ENCODE measurements at regions not wholly inside any gene's neighbourhood (a gene's known extent, or its start where the extent isn't known, plus 50 kb on each side); places are given as distances from the start of the nearest gene placed in this dataset.

GRCh38 chr11:70660059-70660888 lies 261.9 kb downstream of the CTTN start:
- Histone ChIP-seq H3K4me1 (ENCODE audit: control insufficient read depth in 2 of 2, insufficient read depth in 1 of 2, low read depth in 1 of 2, low read length in 2 of 2) (peaks cover 25 to 49% of the 10 kb centered on the region in 2 donors), H4K8ac (ENCODE audit: low read depth, low read length) (no peak overlapping the region), H2AFZ (ENCODE audit: low read length) (no peak overlapping the region), H2BK120ac (ENCODE audit: low read depth, low read length) (peak overlapping the region; percentile 9), H3K9me3 (replicated peaks in 1 of 2; ENCODE audit: control insufficient read depth in 2 of 2, insufficient read depth in 1 of 2, low read depth in 1 of 2, low read length in 2 of 2) (no peaks in the 10 kb centered on the region), H3K27ac (replicated peaks; ENCODE audit: low read length) (no peak overlapping the region), H3K79me1 (ENCODE audit: low read depth, low read length) (peaks cover 4% of the 10 kb centered on the region), H2AK5ac (ENCODE audit: low read depth, low read length) (peak overlapping the region; percentile 86), H3K4ac (ENCODE audit: low read length) (peak overlapping the region; percentile 45), H3K14ac (ENCODE audit: low read length) (peak overlapping the region; percentile 76), H3K27me3 (ENCODE audit: control insufficient read depth in 3 of 3, insufficient read depth in 3 of 3, low read depth in 1 of 3, low read length in 3 of 3) (no peaks in the 10 kb centered on the region), H3K23ac (ENCODE audit: low read depth, low read length, poor library complexity) (no peak overlapping the region), H3K4me3 (ENCODE audit: low read length in 2 of 2) (peak overlapping the region; percentile 5 to 54), H2BK12ac (ENCODE audit: low read length) (peak overlapping the region; percentile 50), H2BK5ac (ENCODE audit: low read length) (no peak overlapping the region), H3K18ac (ENCODE audit: low read length) (peak overlapping the region; percentile 82), H4K91ac (ENCODE audit: low read depth, low read length, poor library complexity) (no peak overlapping the region), H3K9ac (ENCODE audit: low read depth, low read length, poor library complexity) (no peak overlapping the region), H2BK15ac (ENCODE audit: low read length) (peak overlapping the region; percentile 66), H3K36me3 (replicated peaks in 1 of 2; ENCODE audit: control insufficient read depth in 2 of 2, insufficient read depth in 2 of 2, low read length in 2 of 2) (peaks cover 0 to 21% of the 10 kb centered on the region in 2 donors), H3K4me2 (ENCODE audit: insufficient read depth, low read length, poor library complexity, severe bottlenecking) (no peak overlapping the region)
- WGBS, 2 donors (ENCODE audit: extremely low coverage in 2 of 2, insufficient read length in 2 of 2, insufficient replicate concordance in 1 of 2): no CpG with 5 or more reads among the region's 14 CpGs
- no peak for DNase-seq (ENCODE audit: low spot score)

- Histone ChIP-seq H3K18ac (ENCODE audit: low read length) (peak overlapping the region; percentile 88), H3K14ac (ENCODE audit: low read length) (peak overlapping the region; percentile 76), H2BK5ac (ENCODE audit: low read length) (no peak overlapping the region), H2BK12ac (ENCODE audit: low read length) (peak overlapping the region; percentile 50), H3K4me3 (ENCODE audit: low read length in 2 of 2) (peak overlapping the region; percentile 5 to 54), H3K9me3 (replicated peaks in 1 of 2; ENCODE audit: control insufficient read depth in 2 of 2, insufficient read depth in 1 of 2, low read depth in 1 of 2, low read length in 2 of 2) (no peaks in the 10 kb centered on the region), H2AK5ac (ENCODE audit: low read depth, low read length) (peak overlapping the region; percentile 86), H2AFZ (ENCODE audit: low read length) (no peak overlapping the region), H4K8ac (ENCODE audit: low read depth, low read length) (no peak overlapping the region), H3K9ac (ENCODE audit: low read depth, low read length, poor library complexity) (no peak overlapping the region), H3K4me1 (ENCODE audit: control insufficient read depth in 2 of 2, insufficient read depth in 1 of 2, low read depth in 1 of 2, low read length in 2 of 2) (peaks cover 24 to 43% of the 10 kb centered on the region in 2 donors), H2BK15ac (ENCODE audit: low read length) (peak overlapping the region; percentile 66), H3K23ac (ENCODE audit: low read depth, low read length, poor library complexity) (peak overlapping the region; percentile 1), H3K4ac (ENCODE audit: low read length) (peak overlapping the region; percentile 45), H3K36me3 (replicated peaks in 1 of 2; ENCODE audit: control insufficient read depth in 2 of 2, insufficient read depth in 2 of 2, low read length in 2 of 2) (peaks cover 0 to 21% of the 10 kb centered on the region in 2 donors), H2BK120ac (ENCODE audit: low read depth, low read length) (peak overlapping the region; percentile 9), H3K79me1 (ENCODE audit: low read depth, low read length) (peaks cover 4% of the 10 kb centered on the region), H4K91ac (ENCODE audit: low read depth, low read length, poor library complexity) (no peak overlapping the region), H3K27me3 (ENCODE audit: control insufficient read depth in 3 of 3, insufficient read depth in 3 of 3, low read depth in 1 of 3, low read length in 3 of 3) (no peaks in the 10 kb centered on the region), H3K27ac (replicated peaks; ENCODE audit: low read length) (no peak overlapping the region), H3K4me2 (ENCODE audit: insufficient read depth, low read length, poor library complexity, severe bottlenecking) (no peak overlapping the region)
- WGBS, 2 donors (ENCODE audit: extremely low coverage in 2 of 2, insufficient read length in 2 of 2, insufficient replicate concordance in 1 of 2): no CpG with 5 or more reads among the region's 11 CpGs
- no peak for DNase-seq (ENCODE audit: low spot score)
Observed at GRCh38 chr11:70660889-70661197, 262.5 kb downstream of the CTTN start.

- Histone ChIP-seq H3K36me3 (replicated peaks in 1 of 2; ENCODE audit: control insufficient read depth in 2 of 2, insufficient read depth in 2 of 2, low read length in 2 of 2) (peaks cover 0 to 21% of the 10 kb centered on the region in 2 donors), H3K9ac (ENCODE audit: low read depth, low read length, poor library complexity) (peak overlapping the region; percentile 88), H2BK15ac (ENCODE audit: low read length) (peak overlapping the region; percentile 88), H3K23ac (ENCODE audit: low read depth, low read length, poor library complexity) (peak overlapping the region; percentile 46), H2BK120ac (ENCODE audit: low read depth, low read length) (peak overlapping the region; percentile 63), H2AFZ (ENCODE audit: low read length) (peak overlapping the region; percentile 94), H4K91ac (ENCODE audit: low read depth, low read length, poor library complexity) (peak overlapping the region; percentile 57), H3K79me1 (ENCODE audit: low read depth, low read length) (no peaks in the 10 kb centered on the region), H3K27ac (replicated peaks; ENCODE audit: low read length) (no peak overlapping the region), H3K27me3 (ENCODE audit: control insufficient read depth in 3 of 3, insufficient read depth in 3 of 3, low read depth in 1 of 3, low read length in 3 of 3) (no peaks in the 10 kb centered on the region), H3K4me1 (ENCODE audit: control insufficient read depth in 2 of 2, insufficient read depth in 1 of 2, low read depth in 1 of 2, low read length in 2 of 2) (peaks cover 14 to 35% of the 10 kb centered on the region in 2 donors), H2AK5ac (ENCODE audit: low read depth, low read length) (peak overlapping the region; percentile 56), H3K4ac (ENCODE audit: low read length) (peak overlapping the region; percentile 86), H2BK5ac (ENCODE audit: low read length) (peak overlapping the region; percentile 29), H3K9me3 (replicated peaks in 1 of 2; ENCODE audit: control insufficient read depth in 2 of 2, insufficient read depth in 1 of 2, low read depth in 1 of 2, low read length in 2 of 2) (no peaks in the 10 kb centered on the region), H3K18ac (ENCODE audit: low read length) (peak overlapping the region; percentile 95), H4K8ac (ENCODE audit: low read depth, low read length) (no peak overlapping the region), H3K4me2 (ENCODE audit: insufficient read depth, low read length, poor library complexity, severe bottlenecking) (peak overlapping the region; percentile 83), H2BK12ac (ENCODE audit: low read length) (no peak overlapping the region), H3K4me3 (ENCODE audit: low read length in 2 of 2) (peak overlapping the region; percentile 54 to 80), H3K14ac (ENCODE audit: low read length) (no peak overlapping the region)
- peak; percentile 43 for DNase-seq (ENCODE audit: low spot score)
- WGBS, 2 donors (ENCODE audit: extremely low coverage in 2 of 2, insufficient read length in 2 of 2, insufficient replicate concordance in 1 of 2): no CpG with 5 or more reads among the region's 54 CpGs
Observed at GRCh38 chr11:70661761-70662501, 263.6 kb downstream of the CTTN start.

- peaks cover 13 to 28% of the 10 kb centered on the region in 2 donors for H3K4me1 ChIP-seq (ENCODE audit: control insufficient read depth in 2 of 2, insufficient read depth in 1 of 2, low read depth in 1 of 2, low read length in 2 of 2)
- no peak overlapping the region for H3K14ac ChIP-seq (ENCODE audit: low read length)
- no peak overlapping the region for H3K27ac ChIP-seq (replicated peaks; ENCODE audit: low read length)
- peak overlapping the region; percentile 71 for H3K4ac ChIP-seq (ENCODE audit: low read length)
- H2BK120ac ChIP-seq (ENCODE audit: low read depth, low read length): peak overlapping the region; percentile 42
- H2AK5ac ChIP-seq (ENCODE audit: low read depth, low read length): peak overlapping the region; percentile 94
- no peaks in the 10 kb centered on the region for H3K27me3 ChIP-seq (ENCODE audit: control insufficient read depth in 3 of 3, insufficient read depth in 3 of 3, low read depth in 1 of 3, low read length in 3 of 3)
- H3K79me1 ChIP-seq (ENCODE audit: low read depth, low read length): peaks cover 2% of the 10 kb centered on the region
- no peak for DNase-seq (ENCODE audit: low spot score)
- H4K91ac ChIP-seq (ENCODE audit: low read depth, low read length, poor library complexity): no peak overlapping the region
- H3K18ac ChIP-seq (ENCODE audit: low read length): peak overlapping the region; percentile 82
- H3K36me3 ChIP-seq (replicated peaks in 1 of 2; ENCODE audit: control insufficient read depth in 2 of 2, insufficient read depth in 2 of 2, low read length in 2 of 2): peaks cover 0 to 21% of the 10 kb centered on the region in 2 donors
- peak overlapping the region; percentile 94 for H2AFZ ChIP-seq (ENCODE audit: low read length)
- no peaks in the 10 kb centered on the region for H3K9me3 ChIP-seq (replicated peaks in 1 of 2; ENCODE audit: control insufficient read depth in 2 of 2, insufficient read depth in 1 of 2, low read depth in 1 of 2, low read length in 2 of 2)
- H2BK5ac ChIP-seq (ENCODE audit: low read length): peak overlapping the region; percentile 84
- peak overlapping the region in 1 of 2 donors; percentile 54 for H3K4me3 ChIP-seq (ENCODE audit: low read length in 2 of 2)
- H3K9ac ChIP-seq (ENCODE audit: low read depth, low read length, poor library complexity): peak overlapping the region; percentile 64
- peak overlapping the region; percentile 81 for H3K23ac ChIP-seq (ENCODE audit: low read depth, low read length, poor library complexity)
- H2BK12ac ChIP-seq (ENCODE audit: low read length): no peak overlapping the region
- H3K4me2 ChIP-seq (ENCODE audit: insufficient read depth, low read length, poor library complexity, severe bottlenecking): no peak overlapping the region
- no peak overlapping the region for H4K8ac ChIP-seq (ENCODE audit: low read depth, low read length)
- peak overlapping the region; percentile 69 for H2BK15ac ChIP-seq (ENCODE audit: low read length)
- WGBS, 2 donors (ENCODE audit: extremely low coverage in 2 of 2, insufficient read length in 2 of 2, insufficient replicate concordance in 1 of 2): no CpG with 5 or more reads among the region's 15 CpGs
Observed at GRCh38 chr11:70662691-70663098, 264.4 kb downstream of the CTTN start.
